ENCODE measurements at regions not wholly inside any gene's neighbourhood (a gene's known extent, or its start where the extent isn't known, plus 50 kb on each side); places are given as distances from the start of the nearest gene placed in this dataset.

- WGBS (ENCODE audit: low lambda C conversion rate) = 6% methylated on average over 4 of the region's 4 CpGs
- Histone ChIP-seq H4K20me1 (ENCODE audit: insufficient read depth, low read length) (no peaks in the 10 kb centered on the region), H3K36me3 (replicated peaks in 1 of 2; ENCODE audit: control insufficient read depth in 1 of 2, insufficient read depth in 2 of 2, low read length in 2 of 2) (no peaks in the 10 kb centered on the region), H3K9ac (ENCODE audit: insufficient read depth, low read depth, low read length) (no peak overlapping the region), H3K4me1 (ENCODE audit: insufficient read depth, low read length) (no peaks in the 10 kb centered on the region), H2AFZ (ENCODE audit: low read length) (no peak overlapping the region), H3K27me3 (ENCODE audit: control insufficient read depth in 1 of 2, insufficient read depth in 2 of 2, low read length in 2 of 2) (no peaks in the 10 kb centered on the region), H3K4me2 (ENCODE audit: low read depth, low read length) (no peak overlapping the region), H3K9me3 (ENCODE audit: low read length) (no peaks in the 10 kb centered on the region), H3K27ac (ENCODE audit: extremely low read length, insufficient read depth, low read length) (no peak overlapping the region), H3K4me3 (replicated peaks in 1 of 3; ENCODE audit: insufficient read depth in 1 of 3, low read depth in 2 of 3, low read length in 3 of 3) (no peak overlapping the region), H3K79me2 (ENCODE audit: insufficient read depth, low read length) (no peaks in the 10 kb centered on the region)
- ATAC-seq (no peak), FAIRE-seq (no peak), DNase-seq (ENCODE audit: low spot score) (no peak)
- BruUV-seq (replicated peaks) = no TSS peak
- ChIA-PET CTCF (ENCODE audit: low intra/inter-chr PET ratio, low total read pairs) (no interaction called here), POLR2A (no interaction called here)
- intact Hi-C loops (cut with micrococcal nuclease; ENCODE audit: unreplicated experiment) = no loop called here
- TF ChIP-seq, protein P1, sequence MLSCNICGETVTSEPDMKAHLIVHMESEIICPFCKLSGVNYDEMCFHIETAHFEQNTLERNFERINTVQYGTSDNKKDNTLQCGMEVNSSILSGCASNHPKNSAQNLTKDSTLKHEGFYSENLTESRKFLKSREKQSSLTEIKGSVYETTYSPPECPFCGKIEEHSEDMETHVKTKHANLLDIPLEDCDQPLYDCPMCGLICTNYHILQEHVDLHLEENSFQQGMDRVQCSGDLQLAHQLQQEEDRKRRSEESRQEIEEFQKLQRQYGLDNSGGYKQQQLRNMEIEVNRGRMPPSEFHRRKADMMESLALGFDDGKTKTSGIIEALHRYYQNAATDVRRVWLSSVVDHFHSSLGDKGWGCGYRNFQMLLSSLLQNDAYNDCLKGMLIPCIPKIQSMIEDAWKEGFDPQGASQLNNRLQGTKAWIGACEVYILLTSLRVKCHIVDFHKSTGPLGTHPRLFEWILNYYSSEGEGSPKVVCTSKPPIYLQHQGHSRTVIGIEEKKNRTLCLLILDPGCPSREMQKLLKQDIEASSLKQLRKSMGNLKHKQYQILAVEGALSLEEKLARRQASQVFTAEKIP (CRISPR knock-in tag; IDR thresholded peaks at IDR 0.05; ENCODE audit: borderline replicate concordance) = no peak
- TF ChIP-seq, protein P2, sequence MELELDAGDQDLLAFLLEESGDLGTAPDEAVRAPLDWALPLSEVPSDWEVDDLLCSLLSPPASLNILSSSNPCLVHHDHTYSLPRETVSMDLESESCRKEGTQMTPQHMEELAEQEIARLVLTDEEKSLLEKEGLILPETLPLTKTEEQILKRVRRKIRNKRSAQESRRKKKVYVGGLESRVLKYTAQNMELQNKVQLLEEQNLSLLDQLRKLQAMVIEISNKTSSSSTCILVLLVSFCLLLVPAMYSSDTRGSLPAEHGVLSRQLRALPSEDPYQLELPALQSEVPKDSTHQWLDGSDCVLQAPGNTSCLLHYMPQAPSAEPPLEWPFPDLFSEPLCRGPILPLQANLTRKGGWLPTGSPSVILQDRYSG (CRISPR knock-in tag; IDR thresholded peaks at IDR 0.05) = no peak
- in situ Hi-C loops (cut with HindIII; ENCODE audit: extremely low pct_ligation_motif_present, low pct_unique_long_range_greater_than_20kb) = no loop called here
These were observed 514.4 kb upstream of the TBL1XR1 start for GRCh38 chr3:177711637-177712036.

DNA sequence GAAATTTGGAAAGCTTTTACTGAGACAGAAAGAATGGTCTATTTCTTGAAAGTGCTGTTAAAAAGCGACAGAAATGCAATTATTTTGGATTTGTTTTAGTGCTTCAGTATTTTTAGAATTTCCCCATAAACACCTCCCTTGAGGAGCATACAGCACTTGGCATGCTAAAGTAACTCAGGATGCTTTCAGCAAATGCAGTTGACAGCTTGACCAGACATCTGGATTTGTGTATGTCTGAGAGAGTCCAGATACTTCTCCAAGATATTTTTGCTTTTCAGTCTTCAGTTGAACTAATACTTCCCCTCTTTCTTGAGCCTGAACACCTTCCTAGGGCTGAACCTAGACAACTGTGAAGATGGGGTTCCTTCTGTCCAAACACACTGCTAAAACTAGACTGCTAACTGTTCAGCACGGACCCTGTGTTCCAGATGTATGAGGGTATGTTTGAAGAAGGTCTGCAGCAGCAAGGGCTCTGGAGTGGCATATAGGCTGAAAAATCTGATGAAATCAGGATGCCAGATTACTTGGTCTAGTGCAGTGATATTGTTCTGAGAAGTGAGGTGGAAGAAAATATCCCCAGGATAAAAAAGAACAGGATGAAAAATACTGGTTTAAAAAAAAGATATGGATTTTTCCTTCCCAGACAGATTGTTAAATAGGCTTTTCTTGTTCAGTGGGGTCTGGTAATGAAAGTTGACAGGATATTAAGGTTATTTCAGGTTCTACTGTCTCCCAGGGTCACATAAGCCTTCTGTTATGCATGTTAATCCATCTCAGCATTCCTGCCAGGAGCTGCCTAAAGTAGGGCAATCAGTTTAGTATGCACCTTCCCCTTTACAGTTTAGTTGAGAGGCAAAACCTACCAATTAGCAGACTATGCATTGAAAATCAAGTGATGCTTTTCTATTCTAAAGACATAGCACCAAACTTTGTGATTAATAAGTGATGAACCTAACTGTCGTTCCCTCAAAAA lies 516.9 kb upstream of the TBL1XR1 start:
- no peak overlapping the region for H3K9ac ChIP-seq (ENCODE audit: insufficient read depth, low read depth, low read length)
- no peaks in the 10 kb centered on the region for H3K27me3 ChIP-seq (ENCODE audit: control insufficient read depth in 1 of 2, insufficient read depth in 2 of 2, low read length in 2 of 2)
- H3K4me2 ChIP-seq (ENCODE audit: low read depth, low read length) = no peak overlapping the region
- FAIRE-seq = no peak
- intact Hi-C loops (cut with micrococcal nuclease; ENCODE audit: unreplicated experiment) (no loop called here), in situ Hi-C loops (cut with HindIII; ENCODE audit: extremely low pct_ligation_motif_present, low pct_unique_long_range_greater_than_20kb) (no loop called here)
- H3K4me3 ChIP-seq (replicated peaks in 1 of 3; ENCODE audit: insufficient read depth in 1 of 3, low read depth in 2 of 3, low read length in 3 of 3) = no peak overlapping the region
- no peak overlapping the region for H3K27ac ChIP-seq (ENCODE audit: extremely low read length, insufficient read depth, low read length)
- no peaks in the 10 kb centered on the region for H3K36me3 ChIP-seq (replicated peaks in 1 of 2; ENCODE audit: control insufficient read depth in 1 of 2, insufficient read depth in 2 of 2, low read length in 2 of 2)
- no TSS peak for BruUV-seq (replicated peaks)
- ChIA-PET POLR2A (no interaction called here), CTCF (ENCODE audit: low intra/inter-chr PET ratio, low total read pairs) (no interaction called here)
- H2AFZ ChIP-seq (ENCODE audit: low read length) = no peak overlapping the region
- no peak for ATAC-seq
- H3K9me3 ChIP-seq (ENCODE audit: low read length) = no peaks in the 10 kb centered on the region
- H3K4me1 ChIP-seq (ENCODE audit: insufficient read depth, low read length) = no peaks in the 10 kb centered on the region
- no peak for DNase-seq (ENCODE audit: low spot score)
- H4K20me1 ChIP-seq (ENCODE audit: insufficient read depth, low read length) = no peaks in the 10 kb centered on the region
- no peaks in the 10 kb centered on the region for H3K79me2 ChIP-seq (ENCODE audit: insufficient read depth, low read length)
- 48% methylated on average over 3 of the region's 3 CpGs for WGBS (ENCODE audit: low lambda C conversion rate)
- TF ChIP-seq GZF1 (CRISPR knock-in tag; IDR thresholded peaks at IDR 0.05) (no peak), ZNF317 (CRISPR knock-in tag; IDR thresholded peaks at IDR 0.05) (no peak)
- TF ChIP-seq, protein P3, sequence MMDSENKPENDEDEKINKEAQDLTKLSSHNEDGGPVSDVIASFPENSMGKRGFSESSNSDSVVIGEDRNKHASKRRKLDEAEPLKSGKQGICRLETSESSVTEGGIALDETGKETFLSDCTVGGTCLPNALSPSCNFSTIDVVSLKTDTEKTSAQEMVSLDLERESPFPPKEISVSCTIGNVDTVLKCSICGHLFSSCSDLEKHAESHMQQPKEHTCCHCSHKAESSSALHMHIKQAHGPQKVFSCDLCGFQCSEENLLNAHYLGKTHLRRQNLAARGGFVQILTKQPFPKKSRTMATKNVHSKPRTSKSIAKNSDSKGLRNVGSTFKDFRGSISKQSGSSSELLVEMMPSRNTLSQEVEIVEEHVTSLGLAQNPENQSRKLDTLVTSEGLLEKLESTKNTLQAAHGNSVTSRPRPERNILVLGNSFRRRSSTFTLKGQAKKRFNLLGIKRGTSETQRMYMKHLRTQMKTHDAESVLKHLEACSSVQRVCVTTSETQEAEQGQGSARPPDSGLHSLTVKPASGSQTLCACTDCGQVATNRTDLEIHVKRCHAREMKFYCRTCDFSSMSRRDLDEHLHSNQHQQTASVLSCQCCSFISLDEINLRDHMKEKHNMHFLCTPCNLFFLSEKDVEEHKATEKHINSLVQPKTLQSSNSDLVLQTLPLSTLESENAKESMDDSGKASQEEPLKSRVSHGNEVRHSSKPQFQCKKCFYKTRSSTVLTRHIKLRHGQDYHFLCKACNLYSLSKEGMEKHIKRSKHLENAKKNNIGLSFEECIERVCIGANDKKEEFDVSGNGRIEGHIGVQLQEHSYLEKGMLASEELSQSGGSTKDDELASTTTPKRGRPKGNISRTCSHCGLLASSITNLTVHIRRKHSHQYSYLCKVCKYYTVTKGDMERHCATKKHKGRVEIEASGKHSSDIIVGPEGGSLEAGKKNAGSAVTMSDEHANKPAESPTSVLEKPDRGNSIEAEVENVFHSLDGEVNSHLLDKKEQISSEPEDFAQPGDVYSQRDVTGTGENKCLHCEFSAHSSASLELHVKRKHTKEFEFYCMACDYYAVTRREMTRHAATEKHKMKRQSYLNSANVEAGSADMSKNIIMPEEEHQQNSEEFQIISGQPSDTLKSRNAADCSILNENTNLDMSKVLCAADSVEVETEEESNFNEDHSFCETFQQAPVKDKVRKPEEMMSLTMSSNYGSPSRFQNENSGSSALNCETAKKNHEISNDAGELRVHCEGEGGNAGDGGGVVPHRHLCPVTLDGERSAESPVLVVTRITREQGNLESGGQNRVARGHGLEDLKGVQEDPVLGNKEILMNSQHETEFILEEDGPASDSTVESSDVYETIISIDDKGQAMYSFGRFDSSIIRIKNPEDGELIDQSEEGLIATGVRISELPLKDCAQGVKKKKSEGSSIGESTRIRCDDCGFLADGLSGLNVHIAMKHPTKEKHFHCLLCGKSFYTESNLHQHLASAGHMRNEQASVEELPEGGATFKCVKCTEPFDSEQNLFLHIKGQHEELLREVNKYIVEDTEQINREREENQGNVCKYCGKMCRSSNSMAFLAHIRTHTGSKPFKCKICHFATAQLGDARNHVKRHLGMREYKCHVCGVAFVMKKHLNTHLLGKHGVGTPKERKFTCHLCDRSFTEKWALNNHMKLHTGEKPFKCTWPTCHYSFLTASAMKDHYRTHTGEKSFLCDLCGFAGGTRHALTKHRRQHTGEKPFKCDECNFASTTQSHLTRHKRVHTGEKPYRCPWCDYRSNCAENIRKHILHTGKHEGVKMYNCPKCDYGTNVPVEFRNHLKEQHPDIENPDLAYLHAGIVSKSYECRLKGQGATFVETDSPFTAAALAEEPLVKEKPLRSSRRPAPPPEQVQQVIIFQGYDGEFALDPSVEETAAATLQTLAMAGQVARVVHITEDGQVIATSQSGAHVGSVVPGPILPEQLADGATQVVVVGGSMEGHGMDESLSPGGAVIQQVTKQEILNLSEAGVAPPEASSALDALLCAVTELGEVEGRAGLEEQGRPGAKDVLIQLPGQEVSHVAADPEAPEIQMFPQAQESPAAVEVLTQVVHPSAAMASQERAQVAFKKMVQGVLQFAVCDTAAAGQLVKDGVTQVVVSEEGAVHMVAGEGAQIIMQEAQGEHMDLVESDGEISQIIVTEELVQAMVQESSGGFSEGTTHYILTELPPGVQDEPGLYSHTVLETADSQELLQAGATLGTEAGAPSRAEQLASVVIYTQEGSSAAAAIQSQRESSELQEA (CRISPR knock-in tag; IDR thresholded peaks at IDR 0.05; ENCODE audit: not compliant biosample characterization) = no peak
